Lower lobe of right lung (tissue), 2 donors: ENCODE measurements at regions not wholly inside any gene's neighbourhood (a gene's known extent, or its start where the extent isn't known, plus 50 kb on each side); places are given as distances from the start of the nearest gene placed in this dataset.

Experiments used
- ATAC-seq, 2 donors: fragments of 200-7000 bp; cut with Tn5 transposase; one replicate each; pipeline ENCODE4 v1.9.1; 2020 to 2022; ENCODE audit warnings: mild to moderate bottlenecking in 2 of 2, moderate library complexity in 2 of 2
- DNase-seq: peaks from one replicate; pipeline ENCODE4 v3.0.0-alpha.2; 2020
- H3K27ac ChIP-seq: fragments of 200-600 bp; one replicate; pipeline ENCODE4 v1.8.0; 2022
- H3K27me3 ChIP-seq: fragments of 200-600 bp; one replicate; pipeline ENCODE4 v1.8.0; 2022; ENCODE audit warnings: low read depth
- H3K36me3 ChIP-seq: fragments of 200-600 bp; one replicate; pipeline ENCODE4 v1.8.0; 2022; ENCODE audit warnings: mild to moderate bottlenecking
- H3K4me1 ChIP-seq: fragments of 200-600 bp; one replicate; pipeline ENCODE4 v1.8.0; 2022
- H3K4me3 ChIP-seq: fragments of 200-600 bp; one replicate; pipeline ENCODE4 v1.8.0; 2022; ENCODE audit warnings: mild to moderate bottlenecking
- H3K9me3 ChIP-seq: fragments of 200-600 bp; one replicate; pipeline ENCODE4 v1.8.0; 2022
- CTCF ChIP-seq: fragments of 200-600 bp; IDR thresholded peaks from one replicate; pipeline ENCODE4 v1.8.0; 2022; ENCODE audit warnings: antibody characterized with exemption, mild to moderate bottlenecking
- intact Hi-C: fragments of 100-400 bp; cut with DNase I; formaldehyde crosslinking; loops from one replicate; pipeline ENCODE4 v1.11.0; 2022
- donor health status: DM: no; HTN: yes; CAD: no; lungs with severe emphysema.

GRCh38 chr2:190771726-190772125, 108.9 kb upstream of the GLS start:
- Histone ChIP-seq H3K4me3 (no peak overlapping the region), H3K9me3 (no peaks in the 10 kb centered on the region), H3K27ac (no peak overlapping the region), H3K27me3 (no peaks in the 10 kb centered on the region), H3K4me1 (no peaks in the 10 kb centered on the region), H3K36me3 (no peaks in the 10 kb centered on the region)
- ATAC-seq = no peak
- TF ChIP-seq CTCF = no peak
- intact Hi-C loops = no loop called here
- DNase-seq = no peak

- no peak for TF ChIP-seq CTCF
- no peak for DNase-seq
- no peak overlapping the region for H3K27ac ChIP-seq
- peaks cover 4% of the 10 kb centered on the region for H3K9me3 ChIP-seq
- H3K27me3 ChIP-seq = no peaks in the 10 kb centered on the region
- intact Hi-C loops = no loop called here
- H3K4me1 ChIP-seq = peaks cover 2% of the 10 kb centered on the region
- ATAC-seq = no peak
- H3K4me3 ChIP-seq = no peak overlapping the region
- no peaks in the 10 kb centered on the region for H3K36me3 ChIP-seq
Measured at GRCh38 chr2:190780594-190780993, 100.0 kb upstream of the GLS start.

- Histone ChIP-seq H3K4me1 (peaks cover 8% of the 10 kb centered on the region), H3K36me3 (no peaks in the 10 kb centered on the region), H3K4me3 (no peak overlapping the region), H3K9me3 (peaks cover 4% of the 10 kb centered on the region), H3K27me3 (no peaks in the 10 kb centered on the region), H3K27ac (no peak overlapping the region)
- peak; percentile 67 for TF ChIP-seq CTCF
- ATAC-seq (peak; percentile 72 to 81), DNase-seq (no peak)
- intact Hi-C loops = no loop called here
Measured at GRCh38 chr2:190781604-190782198, 98.9 kb upstream of the GLS start.

GRCh38 chr2:190782264-190782663, 98.4 kb upstream of the GLS start:
- intact Hi-C loops = no loop called here
- no peak for DNase-seq

GRCh38 chr2:190783513-190784263, 96.9 kb upstream of the GLS start:
- intact Hi-C loops = no loop called here
- no peaks in the 10 kb centered on the region for H3K27me3 ChIP-seq
- no peak for TF ChIP-seq CTCF
- H3K36me3 ChIP-seq = no peaks in the 10 kb centered on the region
- peaks cover 4% of the 10 kb centered on the region for H3K9me3 ChIP-seq
- H3K4me1 ChIP-seq = peaks cover 8% of the 10 kb centered on the region
- H3K27ac ChIP-seq = no peak overlapping the region
- H3K4me3 ChIP-seq = no peak overlapping the region
- no peak for ATAC-seq
- DNase-seq = no peak

More at GRCh38 chr2:190782264-190782663, 98.4 kb upstream of the GLS start:
- Histone ChIP-seq H3K4me3 (no peak overlapping the region), H3K27me3 (no peaks in the 10 kb centered on the region), H3K9me3 (peaks cover 4% of the 10 kb centered on the region), H3K36me3 (no peaks in the 10 kb centered on the region), H3K4me1 (peaks cover 8% of the 10 kb centered on the region), H3K27ac (no peak overlapping the region)
- no peak for ATAC-seq
- TF ChIP-seq CTCF = no peak
